ENCODE measurements at regions not wholly inside any gene's neighbourhood (a gene's known extent, or its start where the extent isn't known, plus 50 kb on each side); places are given as distances from the start of the nearest gene placed in this dataset.
"Not testable (repeated sequence)": the region's sequence is repeated elsewhere in the genome, so short reads cannot be mapped to it uniquely, and the experiment has no call there.

DNA sequence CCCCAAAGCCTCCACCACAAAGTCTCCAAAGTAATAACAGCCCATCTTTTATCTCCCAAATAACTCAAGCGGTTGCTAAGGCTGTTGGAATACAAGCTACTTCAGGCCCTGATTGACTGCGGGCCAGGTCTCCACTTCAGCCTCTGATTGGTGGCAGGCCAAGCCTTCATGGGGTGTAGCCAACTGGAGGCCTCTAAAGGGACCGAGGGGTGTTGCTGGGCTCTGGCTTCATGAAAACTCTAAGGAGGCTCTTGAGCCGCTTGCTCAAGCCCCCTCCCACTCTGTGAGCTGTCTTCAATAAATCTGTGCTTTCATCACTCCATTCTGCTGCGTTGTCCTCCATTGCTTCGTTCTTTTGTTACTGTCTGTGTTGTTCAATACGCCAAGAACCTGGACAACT lies 487.2 kb downstream of the XYLT1 start:
- no peak for DNase-seq (ENCODE audit: extremely low read depth, low read depth)
- TF ChIP-seq, protein P1, sequence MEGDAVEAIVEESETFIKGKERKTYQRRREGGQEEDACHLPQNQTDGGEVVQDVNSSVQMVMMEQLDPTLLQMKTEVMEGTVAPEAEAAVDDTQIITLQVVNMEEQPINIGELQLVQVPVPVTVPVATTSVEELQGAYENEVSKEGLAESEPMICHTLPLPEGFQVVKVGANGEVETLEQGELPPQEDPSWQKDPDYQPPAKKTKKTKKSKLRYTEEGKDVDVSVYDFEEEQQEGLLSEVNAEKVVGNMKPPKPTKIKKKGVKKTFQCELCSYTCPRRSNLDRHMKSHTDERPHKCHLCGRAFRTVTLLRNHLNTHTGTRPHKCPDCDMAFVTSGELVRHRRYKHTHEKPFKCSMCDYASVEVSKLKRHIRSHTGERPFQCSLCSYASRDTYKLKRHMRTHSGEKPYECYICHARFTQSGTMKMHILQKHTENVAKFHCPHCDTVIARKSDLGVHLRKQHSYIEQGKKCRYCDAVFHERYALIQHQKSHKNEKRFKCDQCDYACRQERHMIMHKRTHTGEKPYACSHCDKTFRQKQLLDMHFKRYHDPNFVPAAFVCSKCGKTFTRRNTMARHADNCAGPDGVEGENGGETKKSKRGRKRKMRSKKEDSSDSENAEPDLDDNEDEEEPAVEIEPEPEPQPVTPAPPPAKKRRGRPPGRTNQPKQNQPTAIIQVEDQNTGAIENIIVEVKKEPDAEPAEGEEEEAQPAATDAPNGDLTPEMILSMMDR (IDR thresholded peaks at IDR 0.05; ENCODE audit: low read depth, low read length, missing control alignments), result no peak
- no peak overlapping the region for H3K4me3 ChIP-seq (replicated peaks; ENCODE audit: low read depth, low read length)

DNA sequence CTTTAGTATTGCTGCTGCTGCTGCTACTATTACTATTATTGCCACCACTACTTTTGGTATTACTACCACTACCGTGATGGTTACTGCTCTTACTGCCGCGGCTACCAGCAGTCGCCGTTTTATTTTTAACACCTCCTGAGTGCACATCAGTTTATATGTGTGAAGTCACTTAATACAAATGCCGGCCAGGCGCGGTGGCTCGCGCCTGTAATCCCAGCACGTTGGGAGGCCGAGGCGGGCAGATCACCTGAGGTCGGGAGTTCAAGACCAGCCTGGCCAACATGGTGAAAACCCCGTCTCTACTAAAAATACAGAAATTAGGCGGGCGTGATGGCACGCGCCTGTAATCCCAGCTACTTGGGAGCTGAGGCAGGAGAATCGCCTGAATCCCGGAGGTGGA lies 486.7 kb downstream of the XYLT1 start:
- H3K4me3 ChIP-seq (replicated peaks; ENCODE audit: low read depth, low read length); DNase-seq (ENCODE audit: extremely low read depth, low read depth): not testable (repeated sequence)

DNA sequence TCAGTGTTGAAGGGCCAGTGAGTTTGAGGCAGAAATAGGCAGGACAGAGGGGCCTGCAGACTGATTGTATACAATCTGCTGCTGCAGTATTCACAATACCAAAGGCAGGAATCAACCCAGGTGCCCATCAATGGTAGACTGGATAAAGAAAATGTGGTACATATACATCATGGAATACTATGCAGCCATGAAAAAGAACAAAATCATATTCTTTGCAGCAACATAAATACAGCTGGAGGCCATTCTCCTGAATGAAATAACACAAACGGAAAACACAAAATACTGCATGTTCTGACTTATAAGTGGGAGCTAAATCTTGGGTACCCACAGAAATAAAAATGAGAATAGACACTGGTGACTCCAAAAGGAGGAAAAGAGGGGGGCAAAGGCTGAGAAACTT lies 485.1 kb downstream of the XYLT1 start:
- TF ChIP-seq, protein P1 (IDR thresholded peaks at IDR 0.05; ENCODE audit: low read depth, low read length, missing control alignments), result no peak
- no peak overlapping the region for H3K4me3 ChIP-seq (replicated peaks; ENCODE audit: low read depth, low read length)
- DNase-seq (ENCODE audit: extremely low read depth, low read depth), result no peak

DNA sequence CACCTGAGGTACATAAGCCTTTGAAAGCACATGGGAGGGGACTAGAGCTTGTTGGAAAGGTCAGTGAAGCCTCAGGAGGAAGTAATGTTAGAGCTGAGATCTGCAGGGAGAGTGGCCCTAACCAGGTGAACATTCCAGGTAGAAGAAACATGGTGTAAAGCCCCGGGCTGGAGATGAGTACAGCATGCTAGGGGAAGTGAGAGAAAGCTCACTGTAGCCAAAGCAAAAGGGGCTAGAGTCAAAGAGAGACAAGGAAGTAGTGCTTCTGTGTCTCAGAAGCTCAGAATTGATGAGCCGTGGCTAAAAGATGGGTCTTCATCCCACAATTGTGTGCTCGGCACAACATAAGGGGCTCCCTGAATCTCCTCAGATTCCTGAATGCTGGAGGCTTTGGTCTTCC lies 481.8 kb downstream of the XYLT1 start:
- no peak overlapping the region for H3K4me3 ChIP-seq (replicated peaks; ENCODE audit: low read depth, low read length)
- DNase-seq (ENCODE audit: extremely low read depth, low read depth), result no peak
- TF ChIP-seq, protein P1 (IDR thresholded peaks at IDR 0.05; ENCODE audit: low read depth, low read length, missing control alignments), result no peak

DNA sequence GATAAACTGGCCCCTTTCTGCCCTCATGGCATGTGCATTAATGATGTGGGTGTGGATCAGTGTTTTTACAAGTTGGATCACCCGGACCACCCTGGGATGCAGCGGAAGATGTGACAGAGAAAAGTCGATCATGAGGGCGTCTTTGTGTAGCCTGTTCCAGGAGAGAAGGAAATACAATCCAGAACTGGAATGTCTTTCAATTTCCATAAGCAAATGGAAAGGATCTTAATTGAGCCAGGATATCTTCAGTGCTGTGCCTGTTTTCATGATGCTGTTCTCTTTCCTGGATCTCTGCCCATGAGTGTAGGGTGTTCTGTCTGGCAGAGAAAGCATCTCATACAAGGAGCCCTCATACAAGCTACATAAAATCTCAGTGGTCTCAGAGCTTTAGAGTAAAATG lies 481.4 kb downstream of the XYLT1 start:
- no peak for DNase-seq (ENCODE audit: extremely low read depth, low read depth)
- TF ChIP-seq, protein P1 (IDR thresholded peaks at IDR 0.05; ENCODE audit: low read depth, low read length, missing control alignments), result no peak

DNA sequence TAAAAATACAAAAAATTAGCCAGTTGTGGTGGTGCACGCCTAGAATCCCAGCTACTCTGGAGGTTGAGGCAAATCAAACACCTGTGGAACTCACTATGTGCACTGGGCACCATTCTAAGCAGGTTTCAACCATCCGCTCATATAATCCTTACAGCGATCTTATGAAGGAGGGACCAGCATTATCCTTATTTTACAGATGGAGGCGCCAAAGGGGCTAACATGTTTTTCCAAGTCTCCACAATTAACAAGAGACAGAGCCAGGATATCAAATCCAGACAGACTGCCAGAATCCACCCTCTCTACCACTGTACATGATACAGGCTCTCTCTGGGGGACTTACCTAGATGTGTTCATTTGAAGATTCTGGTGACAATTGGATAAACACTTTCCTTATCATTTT lies 479.0 kb downstream of the XYLT1 start:
- no peak for DNase-seq (ENCODE audit: extremely low read depth, low read depth)
- TF ChIP-seq, protein P1 (IDR thresholded peaks at IDR 0.05; ENCODE audit: low read depth, low read length, missing control alignments), result no peak
- H3K4me3 ChIP-seq (replicated peaks; ENCODE audit: low read depth, low read length), result no peak overlapping the region

More for the DNA sequence above, 481.4 kb downstream of the XYLT1 start:
- H3K4me3 ChIP-seq (replicated peaks; ENCODE audit: low read depth, low read length), result no peak overlapping the region

DNA sequence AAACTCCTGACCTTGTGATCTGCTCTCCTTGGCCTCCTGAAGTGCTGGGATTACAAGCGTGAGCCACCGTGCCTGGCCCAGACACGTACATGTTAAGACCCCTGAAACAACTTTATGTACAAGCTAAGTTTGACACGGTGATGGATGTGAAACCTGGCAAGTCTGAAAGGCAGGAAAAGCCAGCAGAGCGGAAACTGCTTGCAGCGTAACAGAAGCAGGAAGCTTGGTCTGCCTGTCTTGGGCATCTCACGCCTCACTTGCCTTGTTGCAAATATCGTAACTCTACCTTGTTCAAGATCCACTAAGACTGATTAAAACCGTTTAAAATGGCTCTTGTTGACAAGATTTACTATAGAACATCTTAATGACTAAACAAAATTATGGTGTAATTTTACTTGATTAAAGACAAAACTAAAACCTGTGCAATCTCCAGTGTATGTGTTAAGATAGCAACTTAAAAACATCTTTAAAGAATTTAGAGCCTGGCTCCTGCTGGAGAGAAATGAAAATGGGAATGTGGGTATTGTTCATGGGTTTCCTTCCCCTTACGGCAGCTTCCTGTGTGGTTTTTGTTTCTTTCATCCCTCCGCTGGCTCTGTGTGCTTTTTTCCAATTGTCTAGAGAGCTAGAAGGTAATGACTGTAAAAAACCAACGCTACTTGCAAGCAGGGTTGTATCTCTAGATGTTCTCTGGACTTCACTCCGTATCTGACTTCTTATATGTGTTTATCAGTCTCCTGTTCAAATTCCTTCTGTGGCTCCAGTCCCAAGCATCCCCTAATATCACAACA lies 477.6 kb downstream of the XYLT1 start:
- no peak overlapping the region for H3K4me3 ChIP-seq (replicated peaks; ENCODE audit: low read depth, low read length)
- TF ChIP-seq, protein P1 (IDR thresholded peaks at IDR 0.05; ENCODE audit: low read depth, low read length, missing control alignments), result no peak
- no peak for DNase-seq (ENCODE audit: extremely low read depth, low read depth)
